ENCODE measurements at regions not wholly inside any gene's neighbourhood (a gene's known extent, or its start where the extent isn't known, plus 50 kb on each side); places are given as distances from the start of the nearest gene placed in this dataset.
"Not testable (repeated sequence)": the region's sequence is repeated elsewhere in the genome, so short reads cannot be mapped to it uniquely, and the experiment has no call there.

GRCh38 chr9:100639854-100640253 is 62.0 kb downstream of the CAVIN4 start:
- no peak for DNase-seq (ENCODE audit: low read depth, low spot score)

DNA sequence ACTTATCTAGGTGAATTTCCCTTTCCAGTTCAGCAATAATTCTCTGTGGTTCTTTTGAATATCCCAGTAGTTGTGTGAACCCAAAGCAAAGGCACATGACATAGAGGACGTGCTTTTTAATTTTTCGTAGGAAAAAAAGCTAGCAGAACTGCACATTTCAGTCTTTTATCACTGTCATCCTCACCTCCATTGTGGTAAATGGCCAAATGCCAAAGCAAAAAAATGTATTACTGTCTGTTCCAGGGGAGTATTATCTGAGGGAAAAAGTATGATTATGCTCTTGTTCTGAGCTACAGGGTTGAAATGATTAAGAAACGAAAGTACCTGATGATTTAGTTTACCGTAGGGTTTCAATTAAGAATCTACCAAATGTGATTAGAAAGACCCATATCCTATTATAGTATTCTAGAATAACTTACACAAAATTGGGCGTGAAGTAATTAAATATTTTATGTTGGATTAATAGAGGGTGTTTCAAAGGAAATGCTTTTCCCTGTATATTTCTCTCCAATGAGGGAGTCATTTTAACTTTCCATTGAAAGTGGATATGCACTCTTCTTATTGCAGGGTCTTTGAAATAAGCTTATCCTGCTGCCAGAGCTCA is 62.7 kb downstream of the CAVIN4 start:
- no peak overlapping the region for H3K27ac ChIP-seq
- DNase-seq (ENCODE audit: low read depth, low spot score) = no peak

More at GRCh38 chr9:100639854-100640253, 62.0 kb downstream of the CAVIN4 start:
- no peak overlapping the region for H3K27ac ChIP-seq

DNA sequence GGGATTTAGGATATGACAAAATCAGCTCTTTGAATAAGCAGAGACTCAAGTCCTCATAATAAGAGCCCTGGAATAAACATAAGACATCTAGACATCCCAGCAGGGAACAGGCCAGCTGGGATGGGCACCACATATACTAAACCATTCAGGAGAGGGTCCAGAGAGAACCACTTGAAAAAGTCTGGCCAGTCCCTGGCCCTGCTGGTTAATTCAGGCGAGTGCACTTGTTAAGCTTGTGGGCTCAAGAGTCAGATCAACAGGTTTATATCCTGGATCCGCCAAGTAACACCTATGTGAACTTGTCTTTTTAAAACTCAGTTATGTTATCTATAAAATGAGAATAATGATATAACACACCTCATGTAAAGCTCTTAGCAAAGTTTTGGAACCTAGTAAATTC is 63.3 kb downstream of the CAVIN4 start:
- DNase-seq (ENCODE audit: low read depth, low spot score) = no peak
- H3K27ac ChIP-seq = no peak overlapping the region

DNA sequence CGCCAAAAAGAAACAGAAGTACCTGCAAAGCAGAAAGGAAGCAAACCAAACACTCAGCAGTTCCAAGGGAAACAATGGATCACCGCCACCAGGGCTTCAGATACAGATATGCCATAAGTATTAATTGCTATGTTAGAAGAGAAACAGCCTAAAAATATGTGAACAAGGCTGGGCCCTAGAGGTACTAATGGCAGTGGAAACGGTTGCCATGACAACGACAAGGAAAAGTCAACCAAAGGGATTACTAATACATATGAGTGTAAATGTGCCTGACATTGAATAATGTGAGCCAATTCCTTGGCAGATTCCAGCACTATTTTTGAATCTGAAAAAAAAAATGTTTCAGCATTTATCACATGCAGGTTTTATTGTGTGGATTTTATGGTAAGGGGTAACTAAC is 75.0 kb downstream of the CAVIN4 start:
- DNase-seq (ENCODE audit: low read depth, low spot score) = no peak
- no peak overlapping the region for H3K27ac ChIP-seq

DNA sequence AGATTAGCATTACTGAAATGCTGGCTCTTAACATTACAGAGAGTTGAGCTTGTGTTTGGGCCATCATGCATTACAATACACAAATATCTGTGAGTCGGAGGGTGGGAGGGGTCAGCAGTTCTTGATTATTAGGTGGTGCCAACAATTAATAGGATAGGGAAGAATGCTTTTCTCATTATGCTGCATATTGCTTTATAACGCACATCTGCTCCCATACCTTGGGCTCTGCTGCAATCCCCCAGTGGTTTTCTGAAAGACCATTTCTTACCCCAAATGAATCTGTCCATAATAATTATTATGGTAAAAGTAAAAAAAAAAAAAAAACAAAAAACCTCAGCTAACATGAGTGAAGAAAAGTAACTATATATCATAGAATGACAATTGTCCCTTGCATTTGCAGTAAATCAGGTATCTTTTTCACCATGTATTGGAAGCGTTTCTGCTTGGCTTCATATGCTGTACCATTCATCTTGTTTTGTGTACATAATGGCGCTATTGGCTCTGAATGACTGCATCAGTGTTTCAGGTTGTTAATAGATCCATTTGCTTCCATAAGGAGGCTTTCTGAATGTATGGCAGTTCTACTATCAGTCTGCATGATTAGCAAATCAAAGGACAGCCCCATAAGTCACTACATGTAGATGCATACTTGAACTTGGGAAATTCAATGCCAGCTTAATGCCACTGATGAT is 75.9 kb downstream of the CAVIN4 start:
- DNase-seq (ENCODE audit: low read depth, low spot score) = no peak
- H3K27ac ChIP-seq = no peak overlapping the region

- DNase-seq (ENCODE audit: low read depth, low spot score) = not testable (repeated sequence)
Observed at GRCh38 chr9:100656851-100657250, 79.0 kb downstream of the CAVIN4 start.

DNA sequence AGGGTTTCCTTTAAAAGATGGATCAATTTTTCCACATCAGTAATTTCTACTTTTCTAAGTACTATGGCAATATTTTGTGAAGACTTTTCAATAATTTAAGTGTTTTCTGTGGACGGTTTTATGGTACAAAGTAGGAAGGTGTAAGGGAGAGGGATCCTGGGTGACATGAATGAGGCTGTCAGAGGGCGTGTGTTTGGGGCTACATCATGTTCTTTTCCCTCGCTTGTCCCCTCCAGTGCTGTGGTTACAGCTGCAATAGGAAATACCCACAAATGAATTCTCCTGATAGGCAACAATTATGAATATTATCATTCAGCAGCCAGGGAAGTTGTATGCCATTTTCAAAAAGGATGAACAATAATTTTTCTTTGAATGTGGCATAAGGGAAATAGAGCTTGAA is 83.8 kb downstream of the CAVIN4 start:
- DNase-seq (ENCODE audit: low read depth, low spot score) = no peak
- H3K27ac ChIP-seq = no peak overlapping the region

More at GRCh38 chr9:100656851-100657250, 79.0 kb downstream of the CAVIN4 start:
- not testable (repeated sequence) for H3K27ac ChIP-seq

DNA sequence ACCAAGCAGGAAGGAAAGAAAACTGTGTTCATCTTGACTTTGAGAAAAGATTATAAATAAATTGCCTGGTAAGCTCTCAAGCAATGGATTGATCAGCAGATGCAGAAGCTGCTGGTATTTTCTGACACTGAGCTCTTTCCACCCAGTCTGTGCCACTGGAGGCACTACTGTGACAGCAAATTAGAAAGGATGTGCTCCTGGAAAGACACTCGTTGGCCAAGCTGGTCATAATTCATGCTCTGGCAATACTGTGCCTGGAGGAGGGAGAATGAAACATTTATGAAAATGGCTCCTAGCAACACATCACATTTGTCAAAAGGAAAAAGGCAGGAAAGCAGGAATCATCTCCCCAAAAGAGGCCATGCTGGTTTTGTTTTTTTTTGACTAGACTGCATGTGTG is 84.2 kb downstream of the CAVIN4 start:
- H3K27ac ChIP-seq = no peak overlapping the region
- DNase-seq (ENCODE audit: low read depth, low spot score) = no peak

DNA sequence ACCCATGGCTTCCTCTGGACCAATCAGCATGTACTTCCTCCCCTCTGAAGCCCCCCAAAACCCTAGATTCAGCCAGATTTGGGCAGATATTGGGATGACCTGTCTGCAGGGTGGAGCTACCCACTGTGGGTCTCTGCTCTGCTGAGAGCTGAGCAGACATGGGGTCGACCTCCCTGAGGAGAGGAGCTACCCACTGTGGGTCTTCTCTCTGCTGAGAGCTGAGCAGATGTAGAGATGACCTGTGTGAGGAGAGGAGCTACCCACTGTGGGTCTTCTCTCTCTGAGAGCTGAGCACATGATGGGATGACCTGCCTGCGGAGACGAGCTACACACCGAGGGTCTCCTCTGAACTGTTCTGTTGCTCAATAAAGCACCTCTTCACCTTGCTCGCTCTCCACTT is 89.6 kb downstream of the CAVIN4 start:
- no peak overlapping the region for H3K27ac ChIP-seq
- no peak for DNase-seq (ENCODE audit: low read depth, low spot score)

DNA sequence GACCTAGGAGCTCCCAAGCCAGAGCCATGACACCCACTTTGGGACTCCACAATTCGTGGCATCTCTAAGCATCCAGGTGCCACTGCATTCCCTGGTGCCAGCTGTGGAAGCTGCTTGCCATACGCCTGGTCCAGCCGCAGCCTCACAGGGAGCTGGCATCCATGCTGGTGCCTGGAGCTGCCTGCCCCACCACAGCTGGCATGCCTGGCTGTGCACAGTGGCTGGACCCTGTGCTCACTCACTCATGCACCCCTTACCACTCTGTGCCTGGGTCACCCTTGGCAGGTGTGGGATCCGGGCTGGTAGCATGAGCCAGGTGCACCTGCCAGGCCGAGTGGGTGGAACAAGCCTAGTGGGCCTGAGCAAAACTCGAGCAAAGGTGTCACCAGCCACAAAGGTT is 90.1 kb downstream of the CAVIN4 start:
- H3K27ac ChIP-seq = no peak overlapping the region
- DNase-seq (ENCODE audit: low read depth, low spot score) = no peak

- H3K27ac ChIP-seq = no peak overlapping the region
- no peak for DNase-seq (ENCODE audit: low read depth, low spot score)
Observed at GRCh38 chr9:100669968-100670367, 92.1 kb downstream of the CAVIN4 start.

- DNase-seq (ENCODE audit: low read depth, low spot score) = no peak
- no peak overlapping the region for H3K27ac ChIP-seq
Observed at GRCh38 chr9:100670719-100671118, 92.8 kb downstream of the CAVIN4 start.

GRCh38 chr9:100671898-100672297 is 94.0 kb downstream of the CAVIN4 start:
- no peak overlapping the region for H3K27ac ChIP-seq
- no peak for DNase-seq (ENCODE audit: low read depth, low spot score)

DNA sequence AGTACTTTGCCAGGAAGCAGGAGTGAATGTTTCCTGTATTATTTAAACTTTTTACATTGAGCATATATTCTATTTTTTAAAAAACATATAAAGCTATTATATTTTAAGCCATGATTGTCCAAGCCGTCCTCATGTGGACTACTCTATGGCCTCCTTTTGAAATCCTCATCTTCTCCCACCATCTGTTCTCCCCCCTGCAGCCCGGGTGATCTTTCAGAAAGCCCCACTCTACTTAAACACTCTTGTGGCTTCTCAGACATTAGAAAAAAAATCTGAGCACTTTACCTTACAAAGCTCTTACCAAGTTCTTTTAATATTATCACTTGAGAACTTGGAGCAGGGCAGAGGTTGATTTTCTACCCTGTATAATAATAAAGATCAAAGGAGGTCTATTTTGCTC is 95.4 kb downstream of the CAVIN4 start:
- DNase-seq (ENCODE audit: low read depth, low spot score) = no peak
- no peak overlapping the region for H3K27ac ChIP-seq

GRCh38 chr9:100674419-100675122 is 96.7 kb downstream of the CAVIN4 start:
- DNase-seq (ENCODE audit: low read depth, low spot score) = no peak
- H3K27ac ChIP-seq = no peak overlapping the region

GRCh38 chr9:100679834-100680233 is 102.0 kb downstream of the CAVIN4 start:
- H3K27ac ChIP-seq = no peak overlapping the region
- no peak for DNase-seq (ENCODE audit: low read depth, low spot score)

GRCh38 chr9:100686420-100686819 is 108.5 kb downstream of the CAVIN4 start:
- DNase-seq (ENCODE audit: low read depth, low spot score) = no peak

DNA sequence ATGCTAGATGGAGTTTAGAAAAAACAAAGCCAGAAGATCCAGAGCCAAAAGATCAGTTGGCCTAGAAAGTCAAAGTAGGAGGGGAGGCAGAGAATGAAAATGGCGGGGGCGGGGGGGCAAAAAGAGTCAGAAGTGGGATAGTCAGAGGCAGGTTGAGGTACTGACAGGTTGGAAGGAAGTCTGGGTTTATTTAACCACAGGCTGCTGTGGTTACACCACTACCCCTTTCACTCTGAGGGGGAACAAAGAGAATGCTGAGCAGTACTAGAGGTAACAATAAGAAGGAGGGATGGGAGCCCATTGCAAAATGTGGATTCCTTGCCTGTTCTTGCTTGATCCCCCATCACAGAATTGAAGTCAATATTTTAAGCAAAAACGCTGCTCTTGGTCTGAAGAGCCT is 111.8 kb downstream of the CAVIN4 start:
- no peak for DNase-seq (ENCODE audit: low read depth, low spot score)

More at GRCh38 chr9:100686420-100686819, 108.5 kb downstream of the CAVIN4 start:
- no peak overlapping the region for H3K27ac ChIP-seq

DNA sequence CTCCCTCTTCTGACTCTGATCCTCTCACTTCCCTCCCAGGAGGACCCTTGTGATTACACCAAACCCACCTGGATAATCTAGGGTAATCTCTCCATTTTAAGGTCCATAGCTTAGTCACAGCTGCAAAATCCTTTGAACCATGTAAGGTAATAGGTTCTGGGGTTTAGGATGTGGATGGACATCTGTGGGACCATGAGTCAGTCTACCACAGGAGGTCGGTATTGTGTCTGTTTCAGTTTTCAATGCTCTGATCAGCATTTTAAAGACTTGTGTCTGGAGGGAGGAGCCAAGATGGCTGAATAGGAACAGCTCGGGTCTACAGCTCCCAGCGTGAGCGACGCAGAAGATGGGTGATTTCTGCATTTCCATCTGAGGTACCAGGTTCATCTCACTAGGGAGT is 112.6 kb downstream of the CAVIN4 start:
- no peak for DNase-seq (ENCODE audit: low read depth, low spot score)
- H3K27ac ChIP-seq = no peak overlapping the region

More for the DNA sequence above, 111.8 kb downstream of the CAVIN4 start:
- H3K27ac ChIP-seq = no peak overlapping the region

DNA sequence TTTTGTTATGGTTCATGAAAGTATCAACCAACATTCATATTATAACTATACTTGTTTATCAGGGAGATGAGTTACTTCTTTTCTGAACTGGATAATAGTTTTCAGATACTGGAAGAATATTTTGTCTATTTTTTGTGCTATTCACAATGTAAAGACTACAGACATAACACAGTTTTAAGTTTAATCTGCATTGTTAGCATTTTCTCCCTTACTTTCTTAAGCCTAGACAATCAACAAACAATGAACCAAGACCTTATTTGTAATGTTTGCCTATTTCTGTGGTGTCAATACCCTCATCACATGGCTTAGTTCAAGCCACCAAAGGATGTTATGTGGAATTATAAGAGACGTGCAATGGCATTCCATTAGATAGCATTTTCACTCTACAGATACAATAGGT is 119.5 kb downstream of the CAVIN4 start:
- no peak overlapping the region for H3K27ac ChIP-seq
- no peak for DNase-seq (ENCODE audit: low read depth, low spot score)

DNA sequence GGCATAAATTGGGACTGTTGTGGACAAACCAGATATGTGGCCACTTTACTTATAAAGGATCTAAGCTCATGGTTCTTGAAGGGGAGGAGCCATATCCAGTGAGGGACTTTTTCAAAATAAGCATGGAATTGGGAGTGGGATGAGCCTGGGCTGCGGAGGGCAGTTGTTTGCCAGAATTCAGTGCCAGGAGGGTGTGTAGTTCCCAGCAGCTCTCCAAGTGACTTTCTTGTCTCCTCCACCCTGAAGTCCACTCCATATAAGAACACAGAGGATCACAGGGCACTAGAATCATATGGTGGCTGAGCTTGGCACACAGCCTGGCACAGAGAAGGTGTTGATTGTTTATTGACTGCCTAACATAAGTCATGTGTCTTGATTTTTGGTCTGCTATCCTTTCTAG is 121.1 kb downstream of the CAVIN4 start:
- H3K27ac ChIP-seq = no peak overlapping the region
- DNase-seq (ENCODE audit: low read depth, low spot score) = no peak

All from epithelial cell of prostate (primary cell).